GM19240 (cell line): ENCODE measurements at regions not wholly inside any gene's neighbourhood (a gene's known extent, or its start where the extent isn't known, plus 50 kb on each side); places are given as distances from the start of the nearest gene placed in this dataset.

Experiments used
- DNase-seq: peaks from one replicate; pipeline ENCODE4 v3.0.0; 2011; ENCODE audit warnings: low spot score; ENCODE audit not compliant: insufficient read length

- no peak for DNase-seq
Observed at GRCh38 chr14:22159957-22160356, 429.1 kb downstream of the DAD1 start.

- no peak for DNase-seq
Observed at GRCh38 chr14:22159099-22159498, 429.9 kb downstream of the DAD1 start.

GRCh38 chr14:22158560-22158959 lies 430.5 kb downstream of the DAD1 start:
- no peak for DNase-seq

- no peak for DNase-seq
Observed at GRCh38 chr14:22155571-22155970, 433.5 kb downstream of the DAD1 start.

GRCh38 chr14:22152903-22153302 lies 436.1 kb downstream of the DAD1 start:
- DNase-seq = no peak

GRCh38 chr14:22152161-22152870 lies 436.7 kb downstream of the DAD1 start:
- DNase-seq = no peak

- no peak for DNase-seq
Observed at GRCh38 chr14:22151121-22151520, 437.9 kb downstream of the DAD1 start.

GRCh38 chr14:22149058-22149457 lies 440.0 kb downstream of the DAD1 start:
- DNase-seq = no peak

- no peak for DNase-seq
Observed at GRCh38 chr14:22147716-22148115, 441.3 kb downstream of the DAD1 start.

GRCh38 chr14:22143363-22143762 lies 445.7 kb downstream of the DAD1 start:
- DNase-seq = no peak

- DNase-seq = no peak
Observed at GRCh38 chr14:22140633-22141032, 448.4 kb downstream of the DAD1 start.

GRCh38 chr14:22131749-22132476 lies 457.1 kb downstream of the DAD1 start:
- no peak for DNase-seq

GRCh38 chr14:22124073-22124613 lies 450.5 kb upstream of the OR4E1 start:
- DNase-seq = no peak

GRCh38 chr14:22122829-22123560 lies 449.4 kb upstream of the OR4E1 start:
- no peak for DNase-seq

- DNase-seq = no peak
Observed at GRCh38 chr14:22122227-22122818, 448.7 kb upstream of the OR4E1 start.

- DNase-seq = no peak
Observed at GRCh38 chr14:22118899-22119477, 445.4 kb upstream of the OR4E1 start.

GRCh38 chr14:22113401-22113800 lies 439.8 kb upstream of the OR4E1 start:
- DNase-seq = no peak

GRCh38 chr14:22112004-22112403 lies 438.4 kb upstream of the OR4E1 start:
- no peak for DNase-seq

GRCh38 chr14:22107753-22108152 lies 434.1 kb upstream of the OR4E1 start:
- DNase-seq = no peak

- no peak for DNase-seq
Observed at GRCh38 chr14:22106700-22107697, 433.4 kb upstream of the OR4E1 start.
